GM18861 (cell line): ENCODE measurements at regions not wholly inside any gene's neighbourhood (a gene's known extent, or its start where the extent isn't known, plus 50 kb on each side); places are given as distances from the start of the nearest gene placed in this dataset.

ENCODE experiments used
- ATAC-seq: cut with Tn5 transposase; IDR thresholded peaks from one replicate; pipeline ENCODE4 v1.9.1; 2021; ENCODE audit not compliant: unreplicated experiment

- no peak for ATAC-seq
Observed at GRCh38 chr3:29092348-29092747, 188.5 kb upstream of the RBMS3 start.

GRCh38 chr3:29099296-29099695 lies 181.6 kb upstream of the RBMS3 start:
- no peak for ATAC-seq

- ATAC-seq: no peak
Observed at GRCh38 chr3:29099775-29100174, 181.1 kb upstream of the RBMS3 start.

GRCh38 chr3:29100292-29100691 lies 180.6 kb upstream of the RBMS3 start:
- no peak for ATAC-seq

GRCh38 chr3:29128001-29128400 lies 152.9 kb upstream of the RBMS3 start:
- no peak for ATAC-seq

GRCh38 chr3:29137601-29138000 lies 143.3 kb upstream of the RBMS3 start:
- ATAC-seq: no peak

GRCh38 chr3:29138171-29138570 lies 142.7 kb upstream of the RBMS3 start:
- no peak for ATAC-seq

- ATAC-seq: no peak
Observed at GRCh38 chr3:29140666-29141065, 140.2 kb upstream of the RBMS3 start.

GRCh38 chr3:29141197-29141917 lies 139.5 kb upstream of the RBMS3 start:
- ATAC-seq: no peak

GRCh38 chr3:29141918-29142275 lies 139.0 kb upstream of the RBMS3 start:
- ATAC-seq: no peak

- no peak for ATAC-seq
Observed at GRCh38 chr3:29143151-29143550, 137.7 kb upstream of the RBMS3 start.

GRCh38 chr3:29144361-29144760 lies 136.5 kb upstream of the RBMS3 start:
- no peak for ATAC-seq

- ATAC-seq: no peak
Observed at GRCh38 chr3:29144807-29145206, 136.1 kb upstream of the RBMS3 start.

- ATAC-seq: no peak
Observed at GRCh38 chr3:29145360-29145759, 135.5 kb upstream of the RBMS3 start.

GRCh38 chr3:29152379-29152778 lies 128.5 kb upstream of the RBMS3 start:
- ATAC-seq: no peak

GRCh38 chr3:29153811-29154210 lies 127.1 kb upstream of the RBMS3 start:
- ATAC-seq: peak; percentile 56

- no peak for ATAC-seq
Observed at GRCh38 chr3:29156086-29156715, 124.7 kb upstream of the RBMS3 start.

GRCh38 chr3:29164825-29165224 lies 116.0 kb upstream of the RBMS3 start:
- ATAC-seq: no peak

- no peak for ATAC-seq
Observed at GRCh38 chr3:29167180-29167579, 113.7 kb upstream of the RBMS3 start.

GRCh38 chr3:29168081-29168480 lies 112.8 kb upstream of the RBMS3 start:
- ATAC-seq: no peak

GRCh38 chr3:29168696-29169095 lies 112.2 kb upstream of the RBMS3 start:
- ATAC-seq: no peak

- ATAC-seq: no peak
Observed at GRCh38 chr3:29169451-29169850, 111.4 kb upstream of the RBMS3 start.
